HG03575 (cell line): ENCODE measurements at regions not wholly inside any gene's neighbourhood (a gene's known extent, or its start where the extent isn't known, plus 50 kb on each side); places are given as distances from the start of the nearest gene placed in this dataset.

Experiments used
- ATAC-seq: cut with Tn5 transposase; IDR thresholded peaks from one replicate; pipeline ENCODE4 v1.9.1; 2021; ENCODE audit not compliant: unreplicated experiment, insufficient number of reproducible peaks, low FRiP score; ENCODE audit errors: extremely low read depth

DNA sequence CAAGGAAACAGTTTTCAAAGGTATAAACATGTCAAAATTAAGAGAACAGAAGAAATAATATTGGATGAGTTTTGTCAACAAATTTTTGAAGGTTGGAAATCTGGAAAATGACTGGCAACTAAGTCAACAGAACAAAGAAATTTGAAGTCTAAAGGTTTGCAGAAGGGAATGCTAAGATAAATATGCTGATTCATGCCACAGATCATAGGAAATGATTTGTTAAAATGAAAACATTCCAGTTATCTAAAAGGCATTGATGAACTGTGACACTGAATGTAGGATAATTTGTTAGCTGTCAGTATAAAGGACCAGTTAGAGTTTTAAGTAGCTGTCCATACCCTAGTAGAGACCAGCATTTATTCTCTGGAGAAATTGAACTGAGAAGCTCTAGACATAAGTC lies 157.9 kb upstream of the CHRM3 start:
- ATAC-seq = no peak

DNA sequence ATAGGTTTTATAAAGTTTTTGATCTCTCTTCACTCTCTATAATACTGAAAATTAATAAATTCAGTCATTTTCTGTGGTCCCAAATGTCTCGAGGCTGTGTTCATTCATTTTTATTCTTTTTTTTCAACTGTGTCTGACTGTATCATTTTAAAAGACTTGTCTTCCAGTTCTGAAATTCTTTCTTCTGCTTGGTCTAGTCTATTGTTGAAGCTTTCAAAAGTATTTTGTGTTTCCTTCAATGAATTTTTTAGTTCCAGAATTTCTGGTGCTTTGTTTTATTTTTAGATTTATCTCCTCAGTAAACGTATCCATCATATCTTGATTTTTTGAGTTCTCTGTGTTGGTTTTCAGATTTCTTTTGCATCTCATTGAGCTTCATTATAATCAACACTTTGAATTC lies 161.0 kb upstream of the CHRM3 start:
- ATAC-seq = no peak

GRCh38 chr1:239224100-239224499 lies 162.3 kb upstream of the CHRM3 start:
- no peak for ATAC-seq

DNA sequence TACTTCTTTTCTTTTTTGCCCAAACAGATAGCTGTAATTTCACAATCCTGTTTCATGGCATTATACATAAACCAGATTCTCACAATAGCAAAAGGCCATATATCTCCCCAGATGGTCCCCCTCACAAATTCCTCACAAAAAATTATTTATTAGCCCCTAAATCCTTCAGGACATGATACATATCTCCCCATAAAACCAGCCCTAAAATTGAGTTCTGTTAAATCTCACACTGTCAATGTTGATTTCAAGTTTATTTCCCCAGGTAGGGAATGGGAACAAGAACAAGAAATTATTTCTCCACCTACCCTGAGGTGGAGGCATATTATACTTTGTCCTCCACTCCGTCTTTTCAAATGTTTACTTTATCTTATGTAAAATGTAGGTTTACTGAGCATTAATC lies 163.4 kb upstream of the CHRM3 start:
- ATAC-seq = no peak

- ATAC-seq = no peak
Observed at GRCh38 chr1:239221656-239222055, 164.7 kb upstream of the CHRM3 start.

GRCh38 chr1:239219679-239220078 lies 166.7 kb upstream of the CHRM3 start:
- no peak for ATAC-seq

DNA sequence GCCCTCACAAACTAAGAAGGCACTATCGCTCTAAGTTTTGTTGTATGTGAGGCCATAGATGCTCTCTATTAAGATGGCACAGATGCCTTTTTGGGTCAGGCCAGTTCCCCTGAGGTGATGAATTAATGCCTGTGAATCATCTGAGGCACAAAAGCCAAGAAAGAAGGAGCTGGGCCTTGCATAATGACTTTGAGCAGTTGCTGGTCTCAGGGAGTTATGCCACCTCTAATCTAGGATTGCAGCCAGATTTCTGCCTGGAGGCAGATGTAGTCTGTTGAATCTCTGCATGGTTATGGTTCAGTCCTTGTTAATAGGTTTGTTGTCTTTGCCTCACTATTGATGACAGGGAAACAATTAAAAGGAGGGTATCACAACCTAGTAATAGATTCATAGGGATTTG lies 168.1 kb upstream of the CHRM3 start:
- ATAC-seq = no peak

- no peak for ATAC-seq
Observed at GRCh38 chr1:239212811-239213220, 173.6 kb upstream of the CHRM3 start.

GRCh38 chr1:239209591-239209990 lies 176.8 kb upstream of the CHRM3 start:
- ATAC-seq = no peak

GRCh38 chr1:239204401-239204800 lies 182.0 kb upstream of the CHRM3 start:
- ATAC-seq = no peak

GRCh38 chr1:239197871-239198270 lies 188.5 kb upstream of the CHRM3 start:
- no peak for ATAC-seq

DNA sequence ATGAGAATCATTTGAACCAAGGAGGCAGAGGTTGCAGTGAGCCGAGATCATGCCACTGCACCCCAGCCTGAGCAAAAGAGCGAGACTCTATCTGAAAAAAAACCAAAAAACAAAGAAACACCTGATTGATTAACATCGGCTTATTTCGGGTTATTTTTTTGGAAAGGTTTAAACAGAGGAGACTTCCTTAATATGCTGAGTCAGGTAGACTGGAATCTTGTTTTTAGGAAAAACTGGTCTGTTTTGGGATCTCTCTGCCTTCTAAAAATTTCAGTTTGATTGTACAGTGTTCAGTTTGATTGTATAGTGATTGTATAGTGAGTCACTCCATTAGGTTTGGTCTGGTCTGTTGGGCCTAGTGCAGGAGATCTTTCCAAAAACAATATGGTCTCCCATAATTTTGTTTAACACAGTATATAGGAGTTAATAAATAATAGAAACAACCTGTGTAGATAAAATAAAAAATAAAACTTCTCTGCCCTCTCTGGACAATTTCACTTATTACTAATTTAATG lies 196.3 kb upstream of the CHRM3 start:
- no peak for ATAC-seq

GRCh38 chr1:239186487-239186886 lies 199.9 kb upstream of the CHRM3 start:
- ATAC-seq = no peak

- ATAC-seq = no peak
Observed at GRCh38 chr1:239185245-239185619, 201.1 kb upstream of the CHRM3 start.

GRCh38 chr1:239184561-239185244 lies 201.7 kb upstream of the CHRM3 start:
- no peak for ATAC-seq

GRCh38 chr1:239178961-239179360 lies 207.4 kb upstream of the CHRM3 start:
- ATAC-seq = no peak

- no peak for ATAC-seq
Observed at GRCh38 chr1:239174880-239175279, 211.5 kb upstream of the CHRM3 start.

GRCh38 chr1:239170828-239171227 lies 215.5 kb upstream of the CHRM3 start:
- ATAC-seq = no peak

DNA sequence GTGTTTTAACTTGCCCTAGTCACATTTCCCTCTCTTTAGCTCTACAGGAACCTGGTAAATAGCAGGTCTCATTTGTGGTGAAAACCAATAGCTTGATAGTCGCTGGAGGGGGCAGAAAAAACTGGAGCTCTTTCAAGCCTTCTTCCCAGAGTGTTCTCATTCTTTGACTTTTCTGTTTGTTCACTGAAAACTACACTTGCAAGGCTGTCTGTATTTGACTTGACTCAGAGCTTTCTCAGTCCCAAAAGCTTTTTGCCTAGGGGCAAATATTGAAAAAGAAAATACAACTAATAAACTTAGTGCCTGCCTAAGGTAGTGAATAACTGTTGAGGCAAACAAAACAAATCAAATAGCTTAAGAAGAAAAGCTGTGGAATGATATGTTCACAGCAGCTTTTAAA lies 217.1 kb upstream of the CHRM3 start:
- no peak for ATAC-seq

DNA sequence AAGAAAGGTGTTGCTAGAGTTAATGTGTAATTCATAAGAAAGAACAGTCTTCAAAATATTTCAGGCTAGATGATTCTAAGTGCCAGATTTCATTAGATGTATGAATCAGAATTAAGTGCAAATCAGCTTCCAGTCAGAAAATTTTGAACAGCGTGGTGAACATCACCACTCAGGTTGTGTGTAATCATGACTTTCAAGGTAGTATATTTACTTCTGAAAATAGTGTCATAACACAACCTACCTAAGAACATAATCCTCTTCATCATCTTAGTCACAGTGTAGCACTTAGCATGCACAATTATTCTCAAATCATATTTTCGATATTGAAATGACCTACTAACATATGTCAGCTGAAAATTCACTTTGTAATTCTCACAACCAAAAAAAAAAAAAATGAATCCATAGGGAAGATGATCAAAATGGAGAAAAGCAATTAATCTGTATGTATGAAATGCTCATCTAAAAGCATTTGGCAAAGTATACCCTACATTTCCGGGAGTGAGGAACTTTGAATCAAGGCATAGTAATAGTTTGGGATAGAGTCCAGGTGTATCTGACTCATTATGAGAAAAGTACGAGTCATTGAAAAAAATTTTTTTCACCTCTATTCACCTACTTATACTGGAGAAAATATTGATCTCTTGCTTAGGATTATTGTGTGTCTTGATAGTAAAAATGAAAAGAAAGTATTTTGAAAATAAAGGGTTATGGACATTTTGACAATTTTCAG lies 221.8 kb upstream of the CHRM3 start:
- ATAC-seq = no peak
